Erythroblast (primary cell): ENCODE measurements at regions not wholly inside any gene's neighbourhood (a gene's known extent, or its start where the extent isn't known, plus 50 kb on each side); places are given as distances from the start of the nearest gene placed in this dataset.

ENCODE experiments used
- DNase-seq, 2 experiments: peaks; one replicate each; lab custom pipeline; 2025; lab: John Stamatoyannopoulos, UW
- GATA1 ChIP-seq: IDR thresholded peaks from 2 replicates; pipeline ENCODE4 v1.6.1; 2011; ENCODE audit warnings: low read depth, mild to moderate bottlenecking, control low read depth, low read length, moderate library complexity
- POLR2A ChIP-seq: IDR thresholded peaks from 2 replicates; pipeline ENCODE4 v1.6.1; 2011; ENCODE audit warnings: mild to moderate bottlenecking, low read length

DNA sequence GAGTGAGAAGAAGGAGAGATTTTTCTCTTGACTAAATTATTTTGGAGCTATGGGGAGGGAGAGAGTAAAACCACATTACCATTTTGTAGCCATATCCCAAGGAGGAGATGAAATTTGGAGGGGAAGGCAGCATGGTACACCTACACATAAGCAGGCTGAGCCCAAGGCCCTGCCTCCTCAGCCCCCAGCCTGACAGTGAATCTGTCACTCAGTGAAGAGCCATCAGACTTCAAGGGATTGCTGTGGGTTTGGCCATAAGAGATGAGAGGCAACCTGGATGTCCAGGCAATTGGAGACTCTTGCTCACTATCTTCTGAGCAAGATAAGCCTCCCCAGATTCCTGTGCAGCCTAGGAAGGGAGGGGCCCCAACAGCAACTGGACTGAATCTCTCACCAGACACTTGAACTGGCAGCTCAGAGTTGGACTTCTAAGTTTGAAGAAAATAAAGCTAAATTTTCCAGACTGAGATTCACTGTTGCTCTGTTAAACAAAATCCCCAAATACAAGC, 216.6 kb downstream of the SEMA6A start:
- TF ChIP-seq POLR2A (no peak), GATA1 (no peak)

GRCh38 chr5:116355819-116356601, 218.6 kb downstream of the SEMA6A start:
- no peak for TF ChIP-seq GATA1
- no peak for TF ChIP-seq POLR2A

More for the DNA sequence above, 216.6 kb downstream of the SEMA6A start:
- DNase-seq = no peak

GRCh38 chr5:116354699-116355098, 219.9 kb downstream of the SEMA6A start:
- no peak for DNase-seq
- TF ChIP-seq GATA1 (no peak), POLR2A (no peak)

More at GRCh38 chr5:116355819-116356601, 218.6 kb downstream of the SEMA6A start:
- DNase-seq = no peak

- no peak for DNase-seq
- TF ChIP-seq POLR2A = no peak
- no peak for TF ChIP-seq GATA1
These were observed 227.0 kb downstream of the SEMA6A start for GRCh38 chr5:116347657-116348056.

- DNase-seq = no peak
- TF ChIP-seq GATA1 (no peak), POLR2A (no peak)
These were observed 230.7 kb downstream of the SEMA6A start for GRCh38 chr5:116343961-116344360.
